Endothelial cell of umbilical vein (primary cell): ENCODE measurements at regions not wholly inside any gene's neighbourhood (a gene's known extent, or its start where the extent isn't known, plus 50 kb on each side); places are given as distances from the start of the nearest gene placed in this dataset.
A peak's percentile ranks its signal among the peaks of the same experiment; 100 is the strongest.

Experiments used
- BruUV-seq: library from RNA; stranded (reverse); fragments of 400-500 nt; replicated peaks from 2 replicates; lab custom pipeline; 2021; lab: Mats Ljungman, UMichigan
- CTCF ChIA-PET: fragments of 300-600, 350-600 bp; sonication (Branson Sonifier 250); formaldehyde crosslinking; loops from one replicate; lab custom pipeline; 2021; ENCODE audit warnings: antibody characterized with exemption, inconsistent platforms; lab: Charles Lee
- POLR2A ChIA-PET: fragments of 300-600, 350-600 bp; sonication (Branson Sonifier 250); formaldehyde crosslinking; loops from one replicate; lab custom pipeline; 2021; ENCODE audit warnings: antibody characterized with exemption, inconsistent platforms; lab: Charles Lee
- DNase-seq: peaks from one replicate; pipeline ENCODE4 v3.0.0-alpha.2; 2011; ENCODE audit warnings: low read depth, low spot score
- FAIRE-seq: peaks from 2 replicates; lab custom pipeline; 2011; peaks lifted over from hg19 to GRCh38; lab: Jason Lieb, UNC
- H2AFZ ChIP-seq: 2 replicates; pipeline ENCODE4 v1.6.0; 2012; ENCODE audit warnings: low read depth, low read length, control low read depth, inconsistent platforms
- H3K27ac ChIP-seq: 2 replicates; pipeline ENCODE4 v1.5.1; 2011; ENCODE audit warnings: low read depth, mild to moderate bottlenecking, control low read depth, low read length, moderate library complexity; ENCODE audit not compliant: insufficient read depth
- H3K27me3 ChIP-seq, 2 experiments: 2 replicates each; pipeline versions ENCODE4 v1.6.0 to v1.6.1; 2011; ENCODE audit warnings: low read length in 2 of 2, mixed read lengths in 1 of 2; ENCODE audit not compliant: control insufficient read depth in 2 of 2, insufficient read depth in 2 of 2
- H3K36me3 ChIP-seq, 2 experiments: 2 replicates in 1 of 2; 3 replicates in 1 of 2; pipeline ENCODE4 v1.5.1; 2011; ENCODE audit warnings: low read length in 2 of 2, mild to moderate bottlenecking in 1 of 2, moderate library complexity in 1 of 2; ENCODE audit not compliant: control insufficient read depth in 2 of 2, insufficient read depth in 2 of 2; ENCODE audit errors: extremely low read depth in 1 of 2
- H3K4me1 ChIP-seq: 3 replicates; pipeline ENCODE4 v1.5.1; 2011; ENCODE audit warnings: mild to moderate bottlenecking, low read length; ENCODE audit not compliant: control insufficient read depth, insufficient read depth; ENCODE audit errors: extremely low read depth
- H3K4me2 ChIP-seq: 2 replicates; pipeline ENCODE4 v1.6.1; 2011; ENCODE audit warnings: low read length, control low read depth, mixed read lengths; ENCODE audit not compliant: insufficient read depth
- H3K4me3 ChIP-seq, 3 experiments: fragments of 200-600 bp in 1 of 3; sonication (generic), shearing (Covaris generic) in 1 of 3; replicated peaks in 1 of 3; 2 replicates each; pipeline ENCODE4 v1.5.1; 2011 to 2016; ENCODE audit warnings: control low read depth in 3 of 3, low read length in 3 of 3, mild to moderate bottlenecking in 2 of 3, inconsistent platforms in 1 of 3, low read depth in 1 of 3, moderate library complexity in 1 of 3; ENCODE audit not compliant: insufficient read depth in 1 of 3
- H3K79me2 ChIP-seq: 2 replicates; pipeline ENCODE4 v1.6.0; 2012; ENCODE audit warnings: low read length, inconsistent platforms; ENCODE audit not compliant: control insufficient read depth, insufficient read depth
- H3K9ac ChIP-seq: replicated peaks from 2 replicates; pipeline ENCODE3; 2011; ENCODE audit warnings: low read length, control low read depth; ENCODE audit not compliant: insufficient read depth; ENCODE audit errors: extremely low read depth
- H3K9me1 ChIP-seq: replicated peaks from 3 replicates; pipeline ENCODE4 v1.6.0; 2011; ENCODE audit warnings: mild to moderate bottlenecking, low read length; ENCODE audit not compliant: control insufficient read depth, insufficient read depth; ENCODE audit errors: extremely low read depth
- H3K9me3 ChIP-seq: replicated peaks from 2 replicates; pipeline ENCODE4 v1.5.1; 2012; ENCODE audit warnings: low read length, inconsistent platforms; ENCODE audit not compliant: control insufficient read depth, insufficient read depth
- H4K20me1 ChIP-seq: replicated peaks from 2 replicates; pipeline ENCODE3; 2011; ENCODE audit warnings: mild to moderate bottlenecking, low read length; ENCODE audit not compliant: control insufficient read depth, insufficient read depth; ENCODE audit errors: extremely low read depth
- CTCF ChIP-seq, 2 donors: IDR thresholded peaks; 1 replicate in 1 of 2; 2 replicates in 1 of 2; pipeline ENCODE4 v1.5.1; 2011; ENCODE audit warnings: low read length in 2 of 2, mild to moderate bottlenecking in 2 of 2, moderate library complexity in 2 of 2, control low read depth in 1 of 2, inconsistent platforms in 1 of 2, low read depth in 1 of 2; ENCODE audit not compliant: insufficient read depth in 1 of 2; ENCODE audit errors: extremely low read depth in 1 of 2
- EZH2 ChIP-seq: IDR thresholded peaks from 2 replicates; pipeline ENCODE4 v1.6.1; 2012; ENCODE audit warnings: borderline replicate concordance, low read depth, mild to moderate bottlenecking, moderate library complexity, low read length, inconsistent platforms; ENCODE audit not compliant: severe bottlenecking
- FOS ChIP-seq: IDR thresholded peaks from 2 replicates; pipeline ENCODE4 v1.6.1; 2011; ENCODE audit warnings: mild to moderate bottlenecking, low read length, moderate library complexity, borderline replicate concordance; ENCODE audit not compliant: insufficient read depth
- GATA2 ChIP-seq: IDR thresholded peaks from 2 replicates; pipeline ENCODE4 v1.7.0; 2011; ENCODE audit warnings: low read depth, mild to moderate bottlenecking, moderate library complexity, mixed read lengths, low read length; ENCODE audit not compliant: insufficient read length, insufficient read depth
- JUN ChIP-seq: IDR thresholded peaks from 2 replicates; pipeline ENCODE4 v1.6.1; 2011; ENCODE audit warnings: borderline replicate concordance, low read depth; ENCODE audit not compliant: insufficient read length, insufficient read depth
- MAX ChIP-seq: IDR thresholded peaks from 2 replicates; pipeline ENCODE4 v1.6.1; 2011; ENCODE audit not compliant: insufficient read depth, insufficient read length
- MYC ChIP-seq: IDR thresholded peaks from one replicate; pipeline ENCODE4 v1.6.1; 2011; ENCODE audit warnings: mild to moderate bottlenecking, low read depth, low read length
- POLR2A ChIP-seq: IDR thresholded peaks from 2 replicates; pipeline ENCODE4 v1.6.1; 2012; ENCODE audit warnings: low read depth, mild to moderate bottlenecking, control low read depth, low read length
- POLR2AphosphoS5 ChIP-seq: IDR thresholded peaks from 2 replicates; pipeline ENCODE4 v1.6.1; 2012; ENCODE audit warnings: low read depth, mild to moderate bottlenecking, control low read depth, low read length, moderate library complexity; ENCODE audit not compliant: insufficient read depth
- dilution Hi-C: fragments of 300-500 bp; cut with MboI; formaldehyde crosslinking; loops from one replicate; pipeline ENCODE4 v1.15.0; 2019; ENCODE audit warnings: low sequenced_read_pairs; ENCODE audit not compliant: extremely low pct_ligation_motif_present
- intact Hi-C: fragments of 100-400 bp; cut with micrococcal nuclease; formaldehyde crosslinking; loops from one replicate; pipeline ENCODE4 v1.10.0; 2022

- Histone ChIP-seq H3K4me1 (peaks cover 25% of the 10 kb centered on the region), H3K4me3 (no peak overlapping the region), H3K79me2 (no peaks in the 10 kb centered on the region), H3K9ac (no peak overlapping the region), H3K27ac (no peak overlapping the region), H3K36me3 (no peaks in the 10 kb centered on the region), H2AFZ (no peak overlapping the region), H3K9me1 (no peaks in the 10 kb centered on the region), H3K4me2 (no peak overlapping the region), H4K20me1 (no peaks in the 10 kb centered on the region), H3K9me3 (no peaks in the 10 kb centered on the region), H3K27me3 (no peaks in the 10 kb centered on the region)
- POLR2A ChIA-PET: interaction anchor here (0.7 to 1.4 kb wide), 2 partner anchors 25 to 89 kb away, joined by 3 read pairs; no protein-coding TSS in a partner anchor
- TF ChIP-seq JUN: no peak
- TF ChIP-seq POLR2A: no peak
- peak; percentile 75 to 80 for TF ChIP-seq CTCF (IDR thresholded peaks at IDR 0.05; ENCODE audit: extremely low read depth in 1 of 2, insufficient read depth in 1 of 2, low read depth in 1 of 2, low read length in 2 of 2)
- no peak for TF ChIP-seq POLR2AphosphoS5
- intact Hi-C loops (loop anchor here (1.0 to 10.0 kb wide), 9 partner anchors 436 to 1745 kb away; no protein-coding TSS in a partner anchor), dilution Hi-C loops (no loop called here)
- CTCF ChIA-PET: interaction anchor here (0.6 to 5.8 kb wide), 33 partner anchors 10 to 1774 kb away, joined by 3 to 198 read pairs (median 4); partner anchors contain the start of gene NR2F2
- no TSS peak for BruUV-seq
- FAIRE-seq (peak; percentile 89), DNase-seq (peak; percentile 85)
Measured at GRCh38 chr15:94582368-94582767, 351.0 kb downstream of the MCTP2 start.

GRCh38 chr15:94584833-94585244, 353.5 kb downstream of the MCTP2 start:
- Histone ChIP-seq H3K9me3 (no peaks in the 10 kb centered on the region), H3K9ac (peak overlapping the region; percentile 56), H3K36me3 (no peaks in the 10 kb centered on the region), H3K79me2 (no peaks in the 10 kb centered on the region), H3K4me1 (peaks cover 25% of the 10 kb centered on the region), H3K9me1 (no peaks in the 10 kb centered on the region), H2AFZ (peak overlapping the region; percentile 61), H3K4me2 (peak overlapping the region; percentile 38), H4K20me1 (no peaks in the 10 kb centered on the region), H3K4me3 (peak overlapping the region in 1 of 3 experiments; percentile 15), H3K27ac (peak overlapping the region; percentile 80), H3K27me3 (no peaks in the 10 kb centered on the region)
- ChIA-PET CTCF (interaction anchor here (1.0 to 5.8 kb wide), 9 partner anchors 23 to 1761 kb away, joined by 3 to 198 read pairs (median 7); no protein-coding TSS in a partner anchor), POLR2A (interaction anchor here (1.9 kb wide), 1 partner anchor 23 kb away, joined by 7 read pairs; no protein-coding TSS in a partner anchor)
- FAIRE-seq: peak; percentile 95
- peak; percentile 98 for DNase-seq
- dilution Hi-C loops (no loop called here), intact Hi-C loops (loop anchor here (1.0 to 10.0 kb wide), 12 partner anchors 22 to 1766 kb away; no protein-coding TSS in a partner anchor)
- no peak for TF ChIP-seq EZH2
- peak; percentile 89 for TF ChIP-seq POLR2AphosphoS5
- TF ChIP-seq POLR2A: peak; percentile 73
- no peak for TF ChIP-seq MYC
- peak; percentile 97 for TF ChIP-seq GATA2
- peak; percentile 71 for TF ChIP-seq FOS
- peak; percentile 35 for TF ChIP-seq JUN
- no peak for TF ChIP-seq CTCF (IDR thresholded peaks at IDR 0.05; ENCODE audit: extremely low read depth in 1 of 2, insufficient read depth in 1 of 2, low read depth in 1 of 2, low read length in 2 of 2)
- TF ChIP-seq MAX: peak; percentile 62
- no TSS peak for BruUV-seq
